Left cardiac atrium (tissue), 4 donors: ENCODE measurements at regions not wholly inside any gene's neighbourhood (a gene's known extent, or its start where the extent isn't known, plus 50 kb on each side); places are given as distances from the start of the nearest gene placed in this dataset.
"Not testable (repeated sequence)": the region's sequence is repeated elsewhere in the genome, so short reads cannot be mapped to it uniquely, and the experiment has no call there.

Source experiments
- ATAC-seq, 2 donors: fragments of 200-7000 bp; cut with Tn5 transposase; one replicate each; pipeline ENCODE4 v1.9.1; 2020; ENCODE audit warnings: mild to moderate bottlenecking in 2 of 2, moderate library complexity in 2 of 2
- DNase-seq: peaks from one replicate; pipeline ENCODE4 v3.0.0-alpha.2; 2020
- intact Hi-C, 2 donors: fragments of 100-400 bp; cut with DNase I; formaldehyde crosslinking; loops; one replicate each; pipeline versions ENCODE4 v1.14.1 to v1.15.1; 2022 to 2023
- donor health status: DM: no; HTN: yes; CAD: no.
- donor health status: DM: no; HTN: yes; CAD: no; lungs with severe emphysema.
- donor health status: DM: yes; HTN: yes; CAD: no.
- donor health status: Dilated cardiomyopathy.

DNA sequence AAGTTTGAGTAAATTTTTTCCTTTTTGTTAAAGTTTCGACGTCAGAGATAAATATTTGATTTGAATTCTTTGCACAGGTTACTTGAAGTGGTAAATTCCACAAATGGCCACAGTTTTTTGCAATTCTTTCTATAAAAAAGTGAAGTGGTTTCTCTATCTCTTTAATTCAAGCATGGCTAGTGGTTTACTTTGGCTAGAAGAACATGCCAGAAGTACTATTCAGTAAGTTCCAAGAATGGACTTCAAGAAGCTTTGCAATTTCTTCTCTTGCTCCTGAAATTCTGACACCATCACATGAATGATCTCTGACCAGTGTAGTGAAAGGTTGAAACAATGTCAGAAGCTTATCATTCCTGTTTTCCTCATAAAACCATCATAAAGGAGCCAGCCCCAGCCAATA lies 55.7 kb upstream of the RNPC3 start:
- DNase-seq (no peak), ATAC-seq (no peak)
- intact Hi-C loops, result no loop called here

GRCh38 chr1:103467100-103467499 lies 58.4 kb upstream of the RNPC3 start:
- no peak for ATAC-seq
- intact Hi-C loops, result no loop called here

GRCh38 chr1:103461161-103462105 lies 64.1 kb upstream of the RNPC3 start:
- DNase-seq (no peak), ATAC-seq (no peak)
- intact Hi-C loops, result no loop called here

More at GRCh38 chr1:103467100-103467499, 58.4 kb upstream of the RNPC3 start:
- no peak for DNase-seq

DNA sequence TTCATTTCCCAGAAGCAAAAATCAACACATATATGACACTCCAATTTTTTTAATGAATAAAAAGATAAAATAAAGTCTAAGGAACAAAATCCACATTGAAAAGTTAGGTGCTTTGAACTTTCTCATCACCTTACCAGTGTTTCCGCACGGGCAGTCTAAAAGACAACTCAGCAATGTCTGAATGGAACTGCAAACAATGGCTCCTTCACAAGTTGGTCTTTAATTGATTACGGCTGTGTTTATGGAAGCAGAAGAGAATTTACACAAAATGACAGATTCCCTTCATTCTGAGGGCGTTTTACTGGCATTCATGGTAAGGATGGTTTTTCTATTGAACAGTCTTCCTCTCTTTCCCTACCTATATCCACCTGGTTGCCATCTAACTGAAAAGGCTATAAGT lies 65.0 kb upstream of the RNPC3 start:
- ATAC-seq (no peak), DNase-seq (no peak)
- intact Hi-C loops, result no loop called here

GRCh38 chr1:103459346-103459745 lies 66.2 kb upstream of the RNPC3 start:
- ATAC-seq, result no peak
- no peak for DNase-seq
- intact Hi-C loops, result no loop called here

DNA sequence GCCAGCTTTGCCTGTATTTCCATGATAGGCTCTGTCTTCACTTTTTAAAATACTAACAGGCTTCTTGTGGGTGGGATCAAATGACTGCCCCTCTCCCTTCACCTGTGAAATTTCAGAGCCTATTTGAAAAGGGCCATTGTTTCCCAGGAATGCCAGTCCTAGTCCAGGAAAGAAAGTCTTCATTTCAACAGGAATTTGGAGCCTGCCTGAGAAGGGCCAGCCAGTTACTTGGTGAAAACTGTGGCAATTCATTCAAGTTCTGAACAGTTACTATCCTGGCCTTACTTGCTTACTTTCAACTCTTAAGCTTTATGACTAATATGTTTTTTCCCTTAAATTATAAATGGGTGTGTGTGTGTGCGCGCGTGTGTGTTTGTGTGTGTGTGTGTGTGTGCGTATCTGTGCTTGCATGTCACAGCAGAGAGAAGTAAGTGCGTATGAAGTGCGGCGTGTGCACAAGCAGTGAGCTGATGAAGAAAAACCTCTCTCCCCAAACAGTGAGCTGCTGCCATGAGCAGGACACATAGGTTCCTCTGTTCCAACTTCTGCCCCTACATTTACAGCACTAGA lies 67.5 kb upstream of the RNPC3 start:
- intact Hi-C loops, result no loop called here
- ATAC-seq (no peak), DNase-seq (no peak)

GRCh38 chr1:103448560-103448959 lies 76.9 kb upstream of the RNPC3 start:
- DNase-seq (no peak), ATAC-seq (no peak)
- intact Hi-C loops, result no loop called here

DNA sequence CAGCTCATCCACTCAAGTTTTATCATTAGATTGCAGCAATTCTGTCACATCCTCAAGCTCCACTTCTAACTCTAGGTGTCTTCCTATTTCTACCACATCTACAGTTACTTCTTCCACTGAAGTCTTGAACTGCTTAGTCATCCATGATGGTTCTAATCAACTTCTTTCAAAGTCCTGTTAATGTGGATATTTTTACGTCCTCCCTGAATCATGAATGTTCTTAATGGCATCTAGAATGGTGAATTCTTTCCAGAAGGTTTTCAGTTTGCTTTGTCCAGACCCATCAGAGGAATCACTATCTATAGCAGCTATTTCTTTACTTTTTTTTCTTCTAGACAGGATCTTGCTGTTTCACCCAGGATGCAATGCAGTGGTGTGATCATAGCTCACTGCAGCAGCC lies 78.0 kb upstream of the RNPC3 start:
- ATAC-seq, result no peak

DNA sequence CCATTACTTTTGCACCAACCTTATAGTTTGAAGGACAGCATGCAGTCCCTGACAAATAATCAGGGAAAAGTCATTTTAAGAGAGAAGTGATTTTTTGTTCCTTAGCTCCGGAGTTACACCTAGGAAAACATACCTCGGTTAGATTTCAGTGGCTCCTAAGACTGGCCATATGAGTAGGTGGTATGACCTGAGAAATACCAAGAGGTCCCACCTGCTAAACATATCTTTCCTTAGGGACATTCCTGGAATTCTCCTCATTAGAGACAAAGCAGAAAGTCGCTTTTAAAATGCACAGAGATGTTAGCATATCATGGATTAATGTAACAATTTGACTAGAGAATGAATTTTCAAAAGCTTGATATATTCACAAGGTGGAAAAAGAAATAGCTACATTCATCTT lies 84.2 kb upstream of the RNPC3 start:
- ATAC-seq (no peak), DNase-seq (no peak)
- intact Hi-C loops, result no loop called here

More for the DNA sequence above, 78.0 kb upstream of the RNPC3 start:
- DNase-seq, result no peak
- intact Hi-C loops, result no loop called here

GRCh38 chr1:103436568-103437100 lies 88.9 kb upstream of the RNPC3 start:
- ATAC-seq, intact Hi-C loops, DNase-seq: not testable (repeated sequence)

DNA sequence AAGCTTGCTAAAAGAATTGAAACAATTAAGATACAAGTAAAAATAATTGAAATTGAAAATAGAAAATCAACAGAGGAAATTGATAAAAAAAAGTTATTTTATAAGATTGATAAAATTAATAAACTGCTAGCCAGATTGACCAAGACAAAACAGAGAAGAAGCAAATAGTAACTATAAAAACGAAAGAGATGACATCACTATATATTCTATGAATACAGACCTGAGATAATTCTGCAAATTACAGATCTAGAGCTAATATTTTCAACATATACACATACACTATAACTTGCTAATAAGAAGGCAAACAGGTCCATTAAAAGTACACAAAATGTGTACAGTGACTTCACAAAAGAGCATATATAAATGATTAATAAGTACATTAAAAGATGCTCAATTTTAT lies 90.1 kb upstream of the RNPC3 start:
- intact Hi-C loops, result no loop called here
- ATAC-seq, result no peak

GRCh38 chr1:103424650-103425049 lies 100.8 kb upstream of the RNPC3 start:
- ATAC-seq (peak in 1 of 2 donors; percentile 23), DNase-seq (no peak)
- intact Hi-C loops, result no loop called here

More for the DNA sequence above, 90.1 kb upstream of the RNPC3 start:
- DNase-seq, result no peak

- ATAC-seq, result peak in 1 of 2 donors; percentile 39
- DNase-seq, result no peak
- intact Hi-C loops, result no loop called here
Measured at GRCh38 chr1:103416681-103417286, 108.7 kb upstream of the RNPC3 start.

GRCh38 chr1:103387898-103388297 lies 137.6 kb upstream of the RNPC3 start:
- DNase-seq (no peak), ATAC-seq (no peak)
- intact Hi-C loops, result no loop called here

DNA sequence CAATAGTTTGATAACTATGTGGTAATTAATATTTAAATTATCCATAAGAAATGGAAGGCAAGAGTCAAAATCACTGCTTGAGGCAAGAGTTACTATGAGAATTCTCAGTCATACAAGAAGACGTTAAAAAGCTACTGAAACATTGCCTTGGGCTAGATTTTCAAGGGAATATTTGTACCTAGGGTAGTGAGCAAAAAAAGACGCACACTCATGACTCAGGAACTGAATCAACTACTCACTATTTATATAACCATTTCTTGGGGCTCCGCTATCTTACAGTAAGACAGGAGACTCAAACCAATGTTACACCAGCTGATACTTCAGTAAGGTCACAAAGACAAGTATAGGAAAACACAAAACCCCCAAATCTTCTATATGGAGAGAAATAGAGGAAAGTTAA lies 151.5 kb upstream of the RNPC3 start:
- DNase-seq (no peak), ATAC-seq (no peak)
- intact Hi-C loops, result no loop called here

DNA sequence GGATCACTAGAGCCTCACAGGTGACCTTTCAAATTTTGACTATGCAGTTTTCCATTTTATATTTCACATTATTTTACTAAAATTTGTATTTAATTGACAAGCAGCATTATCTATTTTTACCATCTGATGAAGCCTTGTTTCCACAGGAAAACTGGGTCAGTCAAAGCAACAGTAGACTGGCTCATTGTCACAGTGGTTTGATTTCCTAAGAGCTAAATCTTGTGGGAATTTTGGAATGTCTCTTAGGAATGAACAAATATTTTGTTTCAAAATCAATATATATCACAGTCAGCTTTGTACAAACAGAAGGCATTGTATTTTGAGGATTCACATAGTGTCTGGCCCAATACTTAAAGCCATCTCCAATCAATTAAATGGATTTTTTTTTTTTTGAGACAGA lies 152.6 kb upstream of the RNPC3 start:
- DNase-seq, result no peak
- no peak for ATAC-seq
- intact Hi-C loops, result no loop called here

GRCh38 chr1:103371234-103371633 lies 154.3 kb upstream of the RNPC3 start:
- peak in 1 of 2 donors; percentile 39 for ATAC-seq
- intact Hi-C loops, result no loop called here
- no peak for DNase-seq

- DNase-seq (no peak), ATAC-seq (no peak)
- intact Hi-C loops, result no loop called here
Measured at GRCh38 chr1:103367186-103367585, 158.3 kb upstream of the RNPC3 start.

DNA sequence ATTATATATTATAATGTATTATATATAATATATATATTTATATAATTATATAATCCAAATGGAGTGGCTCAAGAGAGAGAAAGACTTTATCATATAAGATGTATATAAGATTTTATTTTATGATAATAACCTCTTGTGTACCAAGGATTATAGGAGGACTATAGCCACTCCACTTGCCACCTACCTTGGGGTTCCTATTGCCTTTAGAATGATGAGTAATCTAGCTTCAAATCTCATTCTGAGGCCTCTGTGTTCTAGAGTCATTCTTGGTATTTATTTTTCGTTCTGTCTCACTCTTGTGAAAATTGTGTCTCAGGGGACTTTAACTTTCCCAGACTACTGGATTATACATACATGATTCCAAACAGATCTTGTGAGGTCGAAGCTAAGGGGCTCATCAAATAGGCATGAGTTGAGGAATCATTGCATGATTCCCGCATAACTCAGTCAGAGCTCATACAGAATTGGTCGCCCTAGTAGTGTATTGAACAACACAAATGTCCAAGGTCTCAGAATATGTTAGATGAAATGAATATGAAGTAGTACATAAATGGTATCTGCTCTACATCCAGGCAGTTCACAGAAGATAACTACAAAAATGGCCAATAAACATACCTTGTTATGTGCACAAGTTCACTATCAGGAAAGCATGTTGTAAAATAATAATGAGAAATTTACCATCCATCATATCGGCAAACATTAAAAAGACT lies 159.5 kb upstream of the RNPC3 start:
- DNase-seq (no peak), ATAC-seq (no peak)
- intact Hi-C loops, result no loop called here

- DNase-seq (no peak), ATAC-seq (no peak)
- intact Hi-C loops, result no loop called here
Measured at GRCh38 chr1:103363008-103363365, 162.5 kb upstream of the RNPC3 start.
